Calu3 (cell line): ENCODE measurements at regions not wholly inside any gene's neighbourhood (a gene's known extent, or its start where the extent isn't known, plus 50 kb on each side); places are given as distances from the start of the nearest gene placed in this dataset.

Experiments
- BruUV-seq: library from RNA; stranded (reverse); fragments of 400-500 nt; replicated peaks from 2 replicates; lab custom pipeline; 2021; lab: Mats Ljungman, UMichigan
- CTCF ChIA-PET: fragments of 300-600 bp; sonication (Branson Sonifier 250); formaldehyde crosslinking; loops from one replicate; lab custom pipeline; 2022; ENCODE audit warnings: antibody characterized with exemption; lab: Charles Lee
- DNase-seq: peaks from one replicate; pipeline ENCODE4 v3.0.0; 2022
- H3K27ac Mint-ChIP-seq: one replicate; pipeline ENCODE4 v1.8.0; 2022; ENCODE audit warnings: mixed read lengths; ENCODE audit not compliant: unreplicated experiment
- H3K27me3 Mint-ChIP-seq: one replicate; pipeline ENCODE4 v1.8.0; 2022; ENCODE audit warnings: mixed read lengths; ENCODE audit not compliant: unreplicated experiment
- H3K36me3 Mint-ChIP-seq: one replicate; pipeline ENCODE4 v1.8.0; 2022; ENCODE audit warnings: mild to moderate bottlenecking, moderate library complexity, mixed read lengths; ENCODE audit not compliant: insufficient read depth, unreplicated experiment
- H3K4me1 Mint-ChIP-seq: one replicate; pipeline ENCODE4 v1.8.0; 2022; ENCODE audit warnings: mild to moderate bottlenecking, low read depth, mixed read lengths; ENCODE audit not compliant: unreplicated experiment
- H3K4me3 Mint-ChIP-seq: one replicate; pipeline ENCODE4 v1.8.0; 2022; ENCODE audit warnings: mild to moderate bottlenecking, low read depth, moderate library complexity, mixed read lengths; ENCODE audit not compliant: unreplicated experiment
- H3K9me3 Mint-ChIP-seq: one replicate; pipeline ENCODE4 v1.8.0; 2022; ENCODE audit warnings: low read depth, mixed read lengths; ENCODE audit not compliant: unreplicated experiment
- intact Hi-C: fragments of 100-400 bp; cut with micrococcal nuclease; formaldehyde crosslinking; loops from one replicate; pipeline ENCODE4 v1.10.0; 2022; ENCODE audit not compliant: unreplicated experiment
- TF ChIP-seq, protein P1 (sequence below): fragments of 200-600 bp; IDR thresholded peaks from one replicate; pipeline ENCODE4 v1.8.0; 2022; ENCODE audit warnings: antibody characterized with exemption; ENCODE audit not compliant: unreplicated experiment

DNA sequence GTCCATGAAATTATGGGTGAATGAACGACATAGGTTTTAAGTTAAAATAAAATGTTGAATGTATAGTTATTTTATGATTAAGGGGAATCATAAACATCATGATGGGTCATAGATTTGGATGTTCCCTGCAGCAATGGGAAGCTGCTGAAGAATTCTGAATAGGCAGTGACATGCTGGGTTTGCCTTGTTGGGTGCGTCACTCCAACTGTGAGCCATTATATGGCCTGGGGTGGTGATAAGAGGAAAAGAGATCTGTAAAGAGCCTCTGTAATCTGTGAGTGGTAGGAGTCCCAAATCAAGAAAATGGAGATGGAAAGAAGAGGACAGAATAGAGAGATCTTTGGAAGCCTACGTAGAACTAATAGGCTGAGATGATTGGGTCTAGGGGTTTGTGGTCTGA lies 58.1 kb upstream of the GPR26 start:
- DNase-seq, result no peak
- Mint-ChIP-seq H3K4me1 (no peaks in the 10 kb centered on the region), H3K36me3 (no peaks in the 10 kb centered on the region), H3K27me3 (peaks cover 82% of the 10 kb centered on the region), H3K27ac (no peak overlapping the region), H3K4me3 (no peak overlapping the region), H3K9me3 (no peaks in the 10 kb centered on the region)
- CTCF ChIA-PET, result no interaction called here
- BruUV-seq, result no TSS peak
- intact Hi-C loops, result no loop called here
- TF ChIP-seq, protein P1, sequence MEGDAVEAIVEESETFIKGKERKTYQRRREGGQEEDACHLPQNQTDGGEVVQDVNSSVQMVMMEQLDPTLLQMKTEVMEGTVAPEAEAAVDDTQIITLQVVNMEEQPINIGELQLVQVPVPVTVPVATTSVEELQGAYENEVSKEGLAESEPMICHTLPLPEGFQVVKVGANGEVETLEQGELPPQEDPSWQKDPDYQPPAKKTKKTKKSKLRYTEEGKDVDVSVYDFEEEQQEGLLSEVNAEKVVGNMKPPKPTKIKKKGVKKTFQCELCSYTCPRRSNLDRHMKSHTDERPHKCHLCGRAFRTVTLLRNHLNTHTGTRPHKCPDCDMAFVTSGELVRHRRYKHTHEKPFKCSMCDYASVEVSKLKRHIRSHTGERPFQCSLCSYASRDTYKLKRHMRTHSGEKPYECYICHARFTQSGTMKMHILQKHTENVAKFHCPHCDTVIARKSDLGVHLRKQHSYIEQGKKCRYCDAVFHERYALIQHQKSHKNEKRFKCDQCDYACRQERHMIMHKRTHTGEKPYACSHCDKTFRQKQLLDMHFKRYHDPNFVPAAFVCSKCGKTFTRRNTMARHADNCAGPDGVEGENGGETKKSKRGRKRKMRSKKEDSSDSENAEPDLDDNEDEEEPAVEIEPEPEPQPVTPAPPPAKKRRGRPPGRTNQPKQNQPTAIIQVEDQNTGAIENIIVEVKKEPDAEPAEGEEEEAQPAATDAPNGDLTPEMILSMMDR, result no peak

DNA sequence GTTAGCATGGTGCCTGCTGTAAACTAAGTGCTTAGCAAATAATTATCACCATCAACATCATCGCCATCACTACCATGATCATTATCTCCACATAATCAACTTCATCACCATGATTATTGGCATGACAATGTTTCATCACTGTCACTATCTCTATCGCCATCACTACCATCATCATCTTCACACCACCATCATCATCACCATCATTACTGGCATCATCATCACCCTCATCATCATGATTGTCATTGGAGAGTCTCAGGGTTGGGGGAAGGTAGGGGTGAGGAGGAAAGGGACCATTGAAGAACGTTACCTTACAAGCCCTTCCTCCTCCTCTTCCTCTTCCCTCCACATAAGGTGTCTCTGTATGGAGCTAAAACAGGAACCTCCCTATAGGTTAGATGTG lies 54.9 kb upstream of the GPR26 start:
- Mint-ChIP-seq H3K27me3 (peaks cover 53% of the 10 kb centered on the region), H3K36me3 (no peaks in the 10 kb centered on the region), H3K9me3 (no peaks in the 10 kb centered on the region), H3K4me1 (no peaks in the 10 kb centered on the region), H3K4me3 (no peak overlapping the region), H3K27ac (no peak overlapping the region)
- intact Hi-C loops, result no loop called here
- CTCF ChIA-PET, result no interaction called here
- no TSS peak for BruUV-seq
- TF ChIP-seq, protein P1, result no peak
- DNase-seq, result no peak

DNA sequence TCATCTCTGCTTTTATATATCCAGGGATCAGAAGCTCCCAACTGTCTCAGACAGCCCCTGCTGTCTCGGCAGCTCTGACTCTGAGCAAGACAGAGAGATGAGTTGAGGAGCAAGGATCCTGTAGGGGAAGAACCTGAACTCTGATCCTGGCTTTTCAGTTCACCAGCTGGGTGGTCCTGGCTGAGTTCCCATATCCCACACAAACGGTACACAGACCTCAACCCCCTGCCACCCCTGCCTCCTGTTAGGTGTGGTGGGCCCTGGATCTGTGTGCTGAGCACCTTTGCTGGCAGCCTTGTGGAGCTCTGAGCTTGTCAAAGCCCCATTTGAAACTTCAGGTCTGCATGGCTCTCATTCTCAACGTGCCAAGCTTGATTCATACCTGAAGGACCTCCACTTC lies 54.3 kb upstream of the GPR26 start:
- intact Hi-C loops, result no loop called here
- CTCF ChIA-PET, result no interaction called here
- Mint-ChIP-seq H3K36me3 (no peaks in the 10 kb centered on the region), H3K27me3 (peaks cover 47% of the 10 kb centered on the region), H3K9me3 (no peaks in the 10 kb centered on the region), H3K27ac (no peak overlapping the region), H3K4me1 (no peaks in the 10 kb centered on the region), H3K4me3 (no peak overlapping the region)
- no TSS peak for BruUV-seq
- no peak for DNase-seq
- TF ChIP-seq, protein P1, result no peak

DNA sequence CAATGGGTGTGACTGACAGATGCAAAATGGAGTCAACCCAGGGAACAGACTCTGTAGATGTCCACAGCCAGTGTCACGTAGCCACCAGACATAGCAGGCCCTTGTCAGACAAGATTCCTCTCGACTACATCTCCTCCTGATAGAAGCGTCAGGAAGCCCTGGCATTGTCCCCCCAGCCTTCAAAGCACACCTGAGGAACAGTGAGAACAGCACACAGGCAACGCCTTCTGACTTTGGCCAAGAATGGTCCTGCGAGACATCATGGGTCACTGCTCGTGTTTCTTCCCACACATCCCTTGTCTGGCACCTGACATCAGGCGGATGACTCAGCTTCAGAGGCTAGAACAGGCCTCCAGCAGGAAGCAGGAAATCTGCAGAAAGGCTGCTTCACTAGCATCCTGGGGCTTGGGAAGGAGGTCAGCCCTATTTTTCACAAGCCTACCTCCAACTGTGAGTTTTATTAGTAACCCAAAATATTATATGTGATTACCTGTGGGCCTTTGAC lies 52.8 kb upstream of the GPR26 start:
- Mint-ChIP-seq H3K27me3 (peaks cover 32% of the 10 kb centered on the region), H3K9me3 (no peaks in the 10 kb centered on the region), H3K27ac (no peak overlapping the region), H3K4me3 (no peak overlapping the region), H3K4me1 (no peaks in the 10 kb centered on the region), H3K36me3 (no peaks in the 10 kb centered on the region)
- no peak for DNase-seq
- TF ChIP-seq, protein P1, result no peak
- intact Hi-C loops, result no loop called here
- no TSS peak for BruUV-seq
- CTCF ChIA-PET, result no interaction called here
